ENCODE measurements at regions not wholly inside any gene's neighbourhood (a gene's known extent, or its start where the extent isn't known, plus 50 kb on each side); places are given as distances from the start of the nearest gene placed in this dataset.
A peak's percentile ranks its signal among the peaks of the same experiment; 100 is the strongest.

- no peak for ATAC-seq
- no peak for DNase-seq (ENCODE audit: low spot score)
These were observed 107.0 kb upstream of the RET start for GRCh38 chr10:42969909-42970308.

GRCh38 chr10:42970451-42971250 is 106.2 kb upstream of the RET start:
- DNase-seq (ENCODE audit: low spot score) (peak; percentile 33), ATAC-seq (no peak)

GRCh38 chr10:42971251-42971599 is 105.6 kb upstream of the RET start:
- ATAC-seq = no peak
- no peak for DNase-seq (ENCODE audit: low spot score)

GRCh38 chr10:42972946-42973345 is 103.9 kb upstream of the RET start:
- ATAC-seq (peak; percentile 85), DNase-seq (ENCODE audit: low spot score) (no peak)

GRCh38 chr10:42973411-42973810 is 103.5 kb upstream of the RET start:
- DNase-seq (ENCODE audit: low spot score) (no peak), ATAC-seq (no peak)

GRCh38 chr10:42973870-42974692 is 102.8 kb upstream of the RET start:
- DNase-seq (ENCODE audit: low spot score) (peak; percentile 31), ATAC-seq (no peak)

GRCh38 chr10:42974693-42975002 is 102.2 kb upstream of the RET start:
- DNase-seq (ENCODE audit: low spot score) = no peak
- no peak for ATAC-seq

- ATAC-seq (no peak), DNase-seq (ENCODE audit: low spot score) (peak; percentile 39)
These were observed 101.8 kb upstream of the RET start for GRCh38 chr10:42975005-42975493.

GRCh38 chr10:42975558-42976340 is 101.1 kb upstream of the RET start:
- DNase-seq (ENCODE audit: low spot score) (peak; percentile 35), ATAC-seq (no peak)

GRCh38 chr10:42976351-42977031 is 100.4 kb upstream of the RET start:
- ATAC-seq (no peak), DNase-seq (ENCODE audit: low spot score) (peak; percentile 24)

GRCh38 chr10:42977032-42977416 is 99.8 kb upstream of the RET start:
- ATAC-seq (no peak), DNase-seq (ENCODE audit: low spot score) (no peak)

- peak; percentile 33 for DNase-seq (ENCODE audit: low spot score)
- ATAC-seq = no peak
These were observed 97.7 kb upstream of the RET start for GRCh38 chr10:42979181-42979580.

- ATAC-seq (no peak), DNase-seq (ENCODE audit: low spot score) (peak; percentile 37)
These were observed 97.0 kb upstream of the RET start for GRCh38 chr10:42979721-42980467.

GRCh38 chr10:42980553-42981357 is 96.1 kb upstream of the RET start:
- ATAC-seq (no peak), DNase-seq (ENCODE audit: low spot score) (peak; percentile 33)

GRCh38 chr10:42981358-42982236 is 95.3 kb upstream of the RET start:
- DNase-seq (ENCODE audit: low spot score) = peak; percentile 33
- no peak for ATAC-seq

- ATAC-seq = no peak
These were observed 93.9 kb upstream of the RET start for GRCh38 chr10:42982891-42983506.

GRCh38 chr10:42983591-42983990 is 93.3 kb upstream of the RET start:
- peak; percentile 28 for DNase-seq (ENCODE audit: low spot score)

More at GRCh38 chr10:42982891-42983506, 93.9 kb upstream of the RET start:
- no peak for DNase-seq (ENCODE audit: low spot score)

More at GRCh38 chr10:42983591-42983990, 93.3 kb upstream of the RET start:
- no peak for ATAC-seq
